NCI-H1930 (cell line): ENCODE measurements at regions not wholly inside any gene's neighbourhood (a gene's known extent, or its start where the extent isn't known, plus 50 kb on each side); places are given as distances from the start of the nearest gene placed in this dataset.
"Not testable (repeated sequence)": the region's sequence is repeated elsewhere in the genome, so short reads cannot be mapped to it uniquely, and the experiment has no call there.

Source experiments
- DNase-seq, 2 experiments: peaks; one replicate each; lab custom pipeline; 2025; lab: John Stamatoyannopoulos, UW

DNA sequence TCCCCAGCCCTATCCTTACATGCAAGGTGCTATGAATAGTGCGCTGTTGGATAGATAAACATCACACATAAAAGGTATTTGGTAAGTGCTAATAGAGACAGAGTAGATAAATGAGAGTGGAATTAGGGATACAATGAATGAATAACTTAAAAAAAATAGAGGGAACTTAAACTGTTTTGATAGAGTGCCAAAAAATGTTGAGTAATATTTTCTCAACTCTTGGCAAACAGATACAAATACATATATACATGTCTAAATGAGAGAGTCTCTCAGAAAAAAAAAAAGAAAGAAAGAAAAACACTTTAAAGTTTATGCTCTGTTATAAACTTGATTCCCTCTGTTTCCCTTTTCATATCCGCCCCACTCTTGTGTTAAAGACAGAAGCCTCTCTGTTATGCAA lies 667.4 kb downstream of the ROBO2 start:
- no peak for DNase-seq

DNA sequence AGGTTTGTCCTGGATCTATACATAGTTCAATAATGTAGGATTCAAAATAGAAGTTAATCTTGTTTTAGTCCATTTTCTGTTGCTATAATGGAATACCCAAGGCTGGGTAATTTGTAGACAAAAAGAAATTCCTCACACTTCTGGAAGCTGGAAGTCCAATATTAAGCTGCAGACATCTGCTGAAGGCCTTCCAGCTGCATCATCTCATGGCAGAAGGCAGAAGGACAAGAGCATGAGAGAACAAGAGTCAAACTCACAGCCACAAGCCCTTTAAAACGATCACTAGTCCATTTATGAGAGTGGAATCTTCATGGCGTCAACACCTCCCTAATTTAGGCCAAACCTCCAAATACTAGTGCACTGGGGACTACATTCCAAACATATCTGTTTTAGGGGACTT lies 669.3 kb downstream of the ROBO2 start:
- no peak for DNase-seq

DNA sequence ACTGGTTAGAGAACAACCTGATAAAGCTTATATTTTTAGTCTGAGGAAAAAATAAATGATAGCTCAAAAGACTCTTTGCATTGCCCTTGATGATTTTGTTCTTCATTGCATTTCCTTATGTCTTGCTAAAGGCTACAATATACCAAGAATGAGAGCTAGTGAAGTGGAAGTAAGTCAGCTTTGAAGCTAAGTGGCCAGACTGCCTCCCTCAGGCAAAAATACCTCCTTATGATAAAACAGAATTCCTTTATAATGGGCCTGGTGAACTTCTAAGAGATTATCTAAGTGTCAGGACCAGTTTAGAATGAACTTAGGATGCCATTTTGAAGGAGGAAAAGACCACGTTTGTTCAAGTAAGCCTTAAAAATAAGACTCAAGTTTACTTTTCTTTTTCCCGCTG lies 678.4 kb downstream of the ROBO2 start:
- DNase-seq: no peak

DNA sequence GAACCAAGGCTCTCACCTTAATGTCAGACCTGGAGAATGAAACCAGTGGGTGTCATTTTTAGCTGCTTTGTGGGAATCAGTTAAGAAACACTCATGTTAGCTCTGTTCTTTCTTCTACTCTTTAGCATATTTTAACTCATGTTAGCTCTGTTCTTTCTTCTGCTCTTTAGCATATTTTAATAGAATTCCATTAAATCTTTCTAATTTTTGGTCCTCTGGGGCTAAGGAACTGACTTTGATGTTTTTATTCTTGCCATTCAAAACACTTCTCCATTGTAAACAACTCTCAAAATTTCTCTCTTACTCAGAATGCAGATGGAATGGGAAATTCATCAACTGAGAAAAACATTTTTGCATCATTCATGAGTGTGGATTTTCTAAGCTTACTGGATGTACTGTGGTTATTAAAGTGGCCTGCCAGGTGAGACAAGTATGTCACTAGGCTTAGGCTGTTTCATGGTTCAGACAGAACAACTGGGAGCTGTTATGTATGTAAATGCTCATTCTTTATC lies 680.6 kb downstream of the ROBO2 start:
- no peak for DNase-seq

DNA sequence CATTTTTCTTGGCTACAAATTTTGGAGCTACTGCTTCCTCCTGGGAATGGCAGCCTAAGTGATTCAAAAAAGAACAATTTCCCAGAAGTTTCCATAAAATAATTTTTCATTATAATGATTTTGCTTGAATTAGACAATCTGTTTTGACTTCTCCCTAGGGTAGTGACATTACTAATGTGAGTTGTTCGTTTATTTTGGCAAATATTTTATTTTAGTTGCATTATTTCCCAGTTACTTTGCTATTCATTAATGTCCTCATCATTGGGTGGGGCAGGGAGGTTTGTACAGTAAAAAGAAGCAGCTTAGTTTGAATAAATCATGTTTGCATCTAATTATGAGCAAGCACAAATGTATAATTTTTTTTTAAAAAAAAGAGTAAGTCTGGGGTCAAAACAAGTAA lies 686.6 kb downstream of the ROBO2 start:
- DNase-seq: no peak

DNA sequence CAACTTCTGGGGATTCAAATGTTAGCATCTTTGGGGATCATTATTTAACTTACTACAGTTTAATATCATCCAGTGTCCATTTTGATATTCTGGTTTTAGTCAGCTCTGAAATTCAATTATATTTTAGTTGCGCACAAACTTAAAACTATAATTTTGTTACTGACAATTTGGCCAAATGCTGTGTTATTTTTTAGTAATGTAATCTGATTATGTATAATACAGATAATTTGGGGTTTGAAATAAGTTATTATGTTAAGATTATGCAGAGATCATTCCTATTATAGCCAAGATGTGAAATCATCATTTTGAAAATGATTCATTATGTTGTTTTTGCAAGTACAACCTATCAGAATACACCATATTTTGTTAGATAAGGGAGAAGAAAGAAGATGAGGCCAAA lies 706.1 kb downstream of the ROBO2 start:
- DNase-seq: no peak

DNA sequence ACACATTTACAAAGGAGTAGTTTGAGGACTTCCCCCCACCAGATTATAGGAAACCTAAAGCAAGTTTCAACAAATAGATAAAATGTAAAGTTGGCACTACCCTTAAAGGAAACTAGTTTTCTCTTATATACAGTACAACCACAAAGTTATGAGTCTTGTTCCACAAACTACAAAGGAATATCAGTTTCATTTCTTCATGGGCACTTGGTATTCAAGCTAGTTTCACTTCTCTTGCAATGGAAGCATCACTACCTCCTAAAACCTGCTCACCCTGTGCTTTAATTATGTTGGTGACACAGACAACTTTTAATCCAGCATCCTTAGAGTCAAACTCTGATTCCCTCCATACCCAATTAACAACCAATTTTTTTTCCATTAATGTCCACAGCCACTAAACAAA lies 707.0 kb downstream of the ROBO2 start:
- no peak for DNase-seq

DNA sequence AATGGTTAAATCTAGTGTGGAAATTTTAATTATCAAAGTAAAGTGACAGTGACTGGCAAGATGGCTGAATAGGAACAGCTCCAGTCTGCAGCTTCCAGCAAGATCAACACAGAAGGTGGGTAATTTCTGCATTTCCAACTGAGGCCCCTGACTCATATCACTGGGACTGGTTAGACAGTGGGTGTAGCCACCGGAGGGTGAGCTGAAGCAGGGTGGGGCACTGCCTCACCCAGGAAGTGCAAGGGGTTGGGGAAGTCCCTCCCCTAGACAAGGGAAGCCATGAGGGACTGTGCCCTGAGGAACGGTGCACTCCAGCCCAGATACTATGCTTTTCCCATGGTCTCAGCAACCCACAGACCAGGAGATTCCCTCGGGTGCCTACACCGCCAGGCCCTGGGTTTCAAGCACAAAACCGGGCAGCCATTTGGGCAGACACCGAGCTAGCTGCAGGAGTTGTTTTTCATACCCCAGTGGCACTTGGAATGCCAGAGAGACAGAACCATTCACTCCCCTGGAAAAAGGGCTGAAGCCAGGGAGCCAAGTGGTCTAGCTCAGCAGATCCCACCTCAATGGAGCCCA lies 716.6 kb downstream of the ROBO2 start:
- DNase-seq: not testable (repeated sequence)

DNA sequence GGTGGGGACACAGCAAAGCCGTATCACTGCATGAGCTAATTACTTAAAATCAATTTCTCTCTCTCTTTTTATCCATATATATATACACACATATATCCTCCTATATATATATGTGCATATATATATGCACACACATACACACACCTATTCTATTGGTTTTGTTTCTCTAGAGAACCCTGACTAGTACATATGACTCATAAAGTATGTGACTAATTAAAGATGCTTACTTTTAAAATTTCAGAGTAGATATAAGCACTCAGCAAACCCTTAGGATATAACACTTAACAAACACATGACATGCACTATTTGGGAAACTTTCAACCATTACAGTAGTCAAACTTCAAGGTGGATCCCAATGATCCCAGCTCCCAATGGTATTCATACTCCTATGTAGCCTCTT lies 732.6 kb downstream of the ROBO2 start:
- DNase-seq: no peak

DNA sequence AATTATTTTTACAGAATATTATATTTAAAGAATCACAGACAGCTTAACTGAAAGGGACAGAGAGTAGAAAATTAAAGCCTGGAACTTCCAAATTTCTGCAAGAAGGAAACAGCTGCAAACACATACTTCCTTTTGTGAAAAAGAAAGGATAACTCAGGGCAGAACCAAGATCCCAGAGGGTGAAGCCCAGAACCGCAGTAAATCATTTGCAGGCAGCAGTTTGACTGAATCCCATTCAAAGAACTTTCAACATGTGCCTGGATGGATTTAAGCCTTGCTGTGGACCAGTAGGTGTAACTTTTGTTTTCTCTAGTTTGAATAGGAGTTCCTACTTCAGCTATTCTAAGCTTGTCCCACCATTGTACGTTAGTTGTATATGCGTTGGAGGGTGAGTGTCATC lies 733.2 kb downstream of the ROBO2 start:
- no peak for DNase-seq

DNA sequence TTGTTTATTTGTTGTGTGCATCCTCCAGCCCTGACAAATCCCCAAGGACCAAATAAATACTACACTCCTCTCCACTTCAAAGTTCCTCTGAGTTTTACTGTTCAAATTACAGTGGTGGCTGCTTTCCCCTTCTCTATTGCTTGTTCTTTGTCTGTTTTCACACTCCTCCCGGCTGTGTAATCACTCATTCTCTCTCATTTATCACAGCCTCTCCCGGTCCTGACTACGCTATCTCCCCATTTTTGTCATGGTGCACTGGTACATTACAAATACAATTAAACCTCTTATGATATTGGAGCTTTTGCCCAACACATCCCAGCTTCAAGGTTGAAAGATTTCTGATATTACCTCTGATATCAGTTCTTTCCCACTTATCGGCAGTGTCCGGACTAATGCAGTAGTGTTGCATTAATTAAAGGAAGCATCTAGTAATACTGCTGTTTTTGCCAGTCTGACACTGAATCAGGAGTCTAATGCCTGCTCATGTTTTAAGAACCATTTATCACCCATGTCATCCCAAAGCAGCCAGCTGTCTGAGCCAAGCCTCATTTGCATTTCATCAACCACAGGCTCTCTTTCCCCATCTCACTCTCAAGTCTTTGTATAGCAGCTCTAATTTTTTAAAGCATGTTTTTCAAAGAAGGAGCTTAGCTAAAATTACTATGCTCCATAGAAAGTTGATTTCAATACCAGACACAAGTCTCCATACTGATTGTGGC lies 740.5 kb downstream of the ROBO2 start:
- DNase-seq: no peak

DNA sequence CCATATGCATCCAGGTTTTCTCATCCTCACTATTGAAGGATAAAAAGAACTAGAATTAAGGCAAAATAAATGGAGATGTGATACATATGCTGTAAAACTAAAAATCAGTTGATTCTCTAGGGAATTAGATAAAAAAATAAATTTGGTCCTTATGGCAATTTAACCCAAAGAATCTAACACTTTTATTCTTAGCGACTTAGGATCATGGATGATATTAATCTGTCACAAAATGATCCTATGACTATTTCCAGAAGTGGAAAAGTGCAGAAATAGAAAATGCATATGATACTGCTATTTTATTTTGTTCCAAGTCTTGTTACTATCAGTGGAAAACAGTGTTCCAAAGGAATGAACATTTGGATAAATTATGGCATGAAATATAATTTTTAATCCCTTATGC lies 746.3 kb downstream of the ROBO2 start:
- no peak for DNase-seq

DNA sequence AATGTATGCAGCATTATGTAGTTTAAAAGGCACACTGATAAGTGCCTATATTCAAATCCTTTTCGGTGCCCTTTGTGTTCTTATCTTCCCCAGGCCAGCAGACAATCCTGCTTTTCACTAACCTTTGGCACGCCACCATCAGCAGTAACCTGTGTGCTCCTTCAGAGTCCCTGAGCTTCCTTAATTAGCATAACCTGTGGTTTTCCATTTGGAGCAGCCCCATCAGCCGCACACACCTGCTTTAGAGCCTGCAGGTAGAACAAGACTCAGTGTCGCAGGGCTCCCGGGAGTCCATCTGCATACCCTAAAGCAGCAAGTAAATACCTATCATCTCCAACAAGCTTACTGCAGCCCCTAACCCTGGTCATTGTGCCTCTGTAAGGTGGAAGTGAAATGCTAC lies 755.1 kb downstream of the ROBO2 start:
- DNase-seq: no peak

DNA sequence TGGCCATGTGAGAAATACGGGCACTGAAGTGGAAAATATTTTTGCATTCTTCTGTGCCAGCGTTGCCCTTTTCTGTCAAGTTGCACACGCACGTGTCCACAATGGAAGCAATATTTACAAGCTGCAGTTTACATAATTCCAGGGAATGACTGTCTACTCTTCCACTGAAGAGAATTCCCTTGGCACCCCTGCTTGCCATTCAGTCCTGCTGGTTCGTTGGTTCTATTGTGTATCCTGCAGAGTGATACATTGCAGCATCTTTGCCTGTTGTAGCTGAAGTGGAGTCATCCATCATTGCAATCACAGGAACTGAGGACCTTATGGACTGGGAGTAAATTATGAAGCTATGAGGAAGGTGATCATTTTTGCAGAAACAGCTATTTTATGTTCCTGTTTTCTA lies 759.4 kb downstream of the ROBO2 start:
- DNase-seq: peak; percentile 33 to 53

DNA sequence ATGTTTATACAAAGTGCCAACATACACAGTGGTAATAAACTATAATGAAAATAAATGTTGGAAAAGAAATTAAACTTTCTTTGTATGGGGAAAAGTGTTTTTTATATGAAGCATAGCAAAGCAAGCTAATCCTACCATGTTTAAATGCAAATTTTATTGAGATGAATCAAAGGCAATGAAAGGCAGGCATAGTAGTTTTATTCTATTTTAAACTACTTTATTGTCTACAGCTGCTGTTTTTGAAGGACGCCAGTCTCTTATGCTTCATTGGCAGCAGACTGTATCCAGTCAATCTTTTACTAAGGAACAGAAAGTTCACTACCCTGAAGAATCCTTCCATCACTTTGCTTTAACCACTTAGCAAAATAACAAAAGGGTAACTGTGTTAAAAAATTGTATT lies 761.0 kb downstream of the ROBO2 start:
- no peak for DNase-seq

DNA sequence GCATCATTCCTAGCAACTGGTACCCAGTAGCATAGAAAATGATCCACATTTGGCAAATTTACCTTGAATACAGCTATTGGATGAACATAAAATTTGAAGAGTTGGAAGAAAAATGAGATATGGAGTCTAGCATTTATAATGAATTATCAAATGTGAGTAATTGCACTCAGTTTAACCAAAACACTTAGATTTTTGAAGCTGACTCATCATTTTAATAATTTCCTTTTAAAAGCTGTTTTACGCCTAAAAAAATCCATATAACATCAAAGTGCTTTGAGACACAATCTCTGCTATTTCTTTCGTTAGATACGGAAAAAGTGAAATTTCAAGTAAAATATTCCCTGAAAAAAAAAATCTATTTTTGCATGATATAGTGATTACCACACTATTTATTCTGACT lies 767.4 kb downstream of the ROBO2 start:
- DNase-seq: no peak

DNA sequence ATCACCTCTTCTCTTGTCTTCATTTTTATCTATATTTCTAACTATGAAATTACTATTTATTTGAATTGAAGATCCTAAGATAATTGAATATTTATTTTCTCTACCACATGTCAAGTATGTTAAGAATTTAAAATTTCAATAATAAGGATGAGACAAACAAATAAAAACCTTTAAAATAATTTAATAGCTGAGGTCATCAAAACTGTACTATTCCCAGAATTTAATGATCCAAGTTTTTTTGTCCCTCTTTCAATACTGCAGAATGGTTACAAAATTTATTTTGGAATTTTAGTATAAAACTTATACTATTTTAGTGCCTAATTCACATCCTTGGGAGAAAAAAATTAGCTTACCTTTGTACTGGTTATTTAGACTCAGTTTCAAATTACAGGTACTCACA lies 774.9 kb downstream of the ROBO2 start:
- no peak for DNase-seq

DNA sequence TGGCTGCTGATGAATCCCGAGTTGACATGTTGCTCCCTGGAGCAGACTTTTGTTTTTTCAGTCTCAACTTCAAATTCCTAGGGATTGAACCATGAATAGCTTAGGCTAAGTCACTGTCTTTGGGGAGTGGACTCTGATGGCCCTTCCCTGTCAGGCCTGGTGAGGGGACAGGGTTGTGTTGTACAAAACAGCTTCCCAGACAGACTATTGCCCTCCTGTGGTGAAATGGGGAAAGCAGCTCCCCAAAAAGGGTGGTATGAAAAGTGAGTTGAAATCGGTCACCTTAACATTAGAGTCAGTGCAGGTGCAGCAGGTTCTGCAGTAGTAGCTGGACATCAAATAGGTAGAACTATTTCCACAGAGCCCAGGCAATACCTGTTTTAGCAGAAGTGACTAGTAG lies 775.6 kb downstream of the ROBO2 start:
- no peak for DNase-seq

DNA sequence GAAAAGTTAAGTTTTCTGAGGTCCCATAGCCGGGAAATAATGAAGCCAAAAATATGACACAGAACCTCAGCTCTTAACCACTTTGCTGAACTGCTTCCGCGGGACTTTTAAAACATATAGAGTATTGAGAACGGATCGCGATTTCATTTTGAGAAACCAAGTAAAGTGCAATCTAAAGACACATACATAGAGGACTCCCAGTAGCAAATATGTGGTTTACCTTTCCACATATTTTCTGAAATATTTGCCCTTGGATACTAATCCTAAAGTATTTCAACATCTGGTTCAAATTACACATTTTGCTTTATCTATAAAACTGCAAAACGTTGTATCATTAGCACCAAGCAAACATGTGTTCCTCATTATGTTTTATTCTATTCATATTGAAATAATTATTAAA lies 776.5 kb downstream of the ROBO2 start:
- no peak for DNase-seq

DNA sequence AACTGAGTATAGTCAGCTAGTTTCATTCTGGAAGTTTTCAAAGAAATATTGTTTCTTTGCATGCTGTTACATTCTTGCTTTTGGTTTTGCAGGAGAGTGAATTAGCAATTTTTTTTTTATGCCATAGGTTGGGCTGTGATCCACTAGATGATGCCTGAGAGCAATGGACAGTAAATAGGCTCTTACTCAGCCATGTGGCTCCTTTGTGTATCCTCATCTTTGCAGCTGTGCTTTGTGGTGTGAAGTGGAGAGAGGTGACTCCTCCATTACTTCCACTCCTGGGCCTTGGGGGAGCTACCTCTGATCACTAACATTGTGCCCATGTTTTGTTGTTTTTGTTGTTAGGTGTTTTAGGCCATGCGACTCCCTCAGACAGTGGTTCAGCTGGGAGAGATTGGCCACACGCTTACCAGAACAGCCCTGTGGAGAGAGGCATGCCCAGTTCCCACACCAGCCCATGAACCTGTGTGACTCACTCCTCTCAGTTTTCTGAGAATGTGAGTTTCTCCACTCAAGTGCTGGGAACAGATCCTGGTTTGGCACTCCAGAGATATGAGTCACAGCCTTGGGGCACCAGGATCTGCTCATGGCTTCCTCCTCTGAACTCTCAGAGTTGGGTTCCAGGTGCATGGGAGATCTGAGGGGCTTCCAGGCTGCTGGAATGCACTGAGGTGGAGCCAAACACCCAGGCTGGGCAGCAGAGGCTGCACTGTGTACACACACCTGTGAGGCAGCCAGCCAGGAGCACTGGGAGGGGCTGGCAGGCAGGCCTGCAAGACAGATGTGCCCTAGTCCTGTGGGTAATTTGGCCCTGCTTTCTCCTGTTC lies 785.3 kb downstream of the ROBO2 start:
- DNase-seq: no peak

DNA sequence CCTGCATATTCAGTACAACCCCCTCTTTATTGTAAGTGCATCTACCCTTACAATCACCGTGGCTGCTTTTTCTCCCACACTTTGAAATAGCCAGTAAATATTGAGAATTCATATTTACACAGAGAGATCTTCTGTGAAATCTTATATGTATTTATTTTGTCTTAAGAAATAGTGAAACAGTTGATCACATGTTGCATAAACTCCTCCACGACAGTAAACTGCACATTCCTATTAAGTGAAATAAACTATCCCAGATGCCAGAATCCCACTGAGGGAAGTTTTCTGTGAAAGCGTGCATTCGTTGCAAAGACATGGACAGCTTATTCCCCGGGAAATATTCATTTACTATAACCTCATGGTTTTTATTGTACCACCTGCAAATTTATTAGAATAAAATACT lies 796.0 kb downstream of the ROBO2 start:
- DNase-seq: no peak

DNA sequence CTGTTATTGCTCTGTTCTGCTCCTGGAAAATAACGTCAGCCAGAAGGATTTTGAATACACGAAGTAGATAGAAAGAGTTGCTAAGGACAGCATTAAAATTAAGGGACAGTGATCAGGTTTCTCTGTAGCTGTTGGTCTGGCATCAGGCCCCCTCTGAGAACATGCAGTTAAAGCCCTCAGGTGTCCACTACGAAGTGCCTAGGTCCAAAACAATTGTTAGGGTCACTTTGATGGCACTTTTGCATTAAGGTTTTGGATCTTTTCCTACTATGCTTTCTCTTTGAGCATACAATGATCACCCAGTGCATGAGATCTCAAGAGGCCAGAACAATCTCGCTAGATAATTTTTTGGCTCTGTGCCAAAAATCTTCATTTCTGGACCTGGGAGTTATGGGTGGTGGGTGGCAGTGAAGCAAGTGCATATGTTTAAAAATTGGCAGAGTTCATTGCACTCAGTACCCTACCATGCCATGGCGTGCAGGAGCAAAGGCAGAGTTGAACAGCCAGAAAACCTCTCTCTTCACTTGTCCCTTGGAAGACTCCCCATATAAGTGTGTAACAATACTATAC lies 797.6 kb downstream of the ROBO2 start:
- no peak for DNase-seq

DNA sequence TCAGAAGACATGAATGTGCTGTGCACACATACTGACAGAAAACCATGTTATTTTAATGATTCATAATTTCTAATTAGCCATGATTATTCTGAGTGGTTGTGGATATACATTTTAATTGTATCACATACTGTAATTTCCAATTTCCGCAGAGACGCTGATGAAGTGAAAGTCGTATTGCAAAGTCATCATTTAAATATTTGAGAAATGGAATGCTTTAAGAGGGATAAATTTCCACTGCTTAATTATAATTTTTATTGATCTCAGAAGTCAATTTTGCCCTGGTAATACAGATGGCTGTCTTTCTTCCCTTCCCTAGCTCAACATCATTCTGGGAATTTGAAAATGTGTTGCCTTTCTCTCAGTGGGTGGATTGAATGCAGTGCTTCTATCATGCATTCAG lies 819.3 kb downstream of the ROBO2 start:
- DNase-seq: no peak
